ENCODE measurements at regions not wholly inside any gene's neighbourhood (a gene's known extent, or its start where the extent isn't known, plus 50 kb on each side); places are given as distances from the start of the nearest gene placed in this dataset.

DNA sequence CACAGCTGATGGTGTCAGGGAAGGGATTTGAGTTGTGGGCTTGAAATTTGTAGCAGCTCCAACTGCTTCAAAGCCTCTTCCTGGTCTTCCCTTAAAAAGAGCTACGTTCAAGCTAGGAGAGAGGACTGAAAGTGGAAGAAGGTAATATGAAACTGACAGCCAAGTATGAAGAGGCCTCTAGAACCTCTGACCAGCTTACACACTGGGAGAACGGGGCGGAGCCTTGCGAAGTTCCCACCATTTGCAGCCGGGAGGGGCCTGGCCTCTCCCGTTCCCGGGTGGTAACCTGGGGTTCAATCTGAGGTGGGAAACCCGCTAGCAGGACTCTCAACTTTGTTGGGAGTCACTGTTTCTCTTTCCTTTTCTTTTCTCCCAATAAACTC lies 97.8 kb upstream of the PDE10A start:
- DNase-seq (ENCODE audit: low read depth in 1 of 2, low spot score in 1 of 2) = no peak

DNA sequence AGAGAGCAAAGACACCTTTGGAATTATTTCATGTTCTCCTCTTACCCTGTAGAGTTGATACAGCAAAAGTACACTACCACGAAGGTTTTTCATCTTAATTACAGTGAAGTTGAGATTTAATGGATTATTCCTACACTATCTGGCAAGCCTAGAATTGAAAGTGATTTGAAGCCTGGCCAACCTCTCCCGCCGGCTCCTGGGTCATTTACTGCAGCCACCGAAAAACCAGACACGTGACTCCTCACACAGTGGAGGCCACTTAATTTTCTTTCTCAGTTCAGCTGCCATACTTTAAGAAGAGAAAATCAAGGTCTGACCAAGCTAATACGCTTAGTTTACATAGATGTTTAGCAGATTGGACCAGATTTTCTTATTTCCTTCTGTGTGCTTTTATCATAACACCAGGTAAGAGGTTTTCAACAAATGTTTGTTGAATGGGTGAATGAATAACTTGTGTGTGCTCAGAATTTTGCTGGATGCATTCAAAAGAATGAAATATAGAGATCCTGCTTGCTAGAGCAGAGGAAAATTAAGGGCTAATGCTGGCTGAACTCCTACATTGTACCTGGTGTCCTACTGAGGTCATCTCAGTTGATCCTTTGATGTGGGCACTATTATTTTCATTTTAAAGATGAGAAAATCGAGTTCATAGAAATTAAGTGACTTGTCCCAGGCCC lies 97.2 kb upstream of the PDE10A start:
- DNase-seq (ENCODE audit: low read depth in 1 of 2, low spot score in 1 of 2) = no peak

DNA sequence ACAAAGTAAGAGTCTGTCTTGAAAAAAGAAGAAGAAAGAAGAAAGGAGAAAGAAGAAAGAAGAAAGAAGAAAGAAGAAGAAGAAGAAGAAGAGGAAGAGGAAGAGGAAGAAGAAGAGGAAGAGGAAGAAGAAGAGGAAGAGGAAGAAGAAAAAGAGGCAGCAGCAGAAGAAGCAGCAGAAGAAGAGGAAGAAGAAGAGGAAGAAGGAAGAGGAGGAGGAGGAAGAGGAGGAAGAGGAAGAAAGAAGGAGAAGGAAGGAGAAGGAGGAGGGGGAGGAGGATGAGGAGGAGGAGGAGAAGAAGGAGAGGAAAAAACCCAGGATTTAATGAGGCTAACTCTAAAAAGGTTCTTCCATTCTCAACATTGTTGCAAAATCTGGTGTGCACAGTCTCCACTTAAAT lies 95.4 kb upstream of the PDE10A start:
- DNase-seq (ENCODE audit: low read depth in 1 of 2, low spot score in 1 of 2) = no peak

DNA sequence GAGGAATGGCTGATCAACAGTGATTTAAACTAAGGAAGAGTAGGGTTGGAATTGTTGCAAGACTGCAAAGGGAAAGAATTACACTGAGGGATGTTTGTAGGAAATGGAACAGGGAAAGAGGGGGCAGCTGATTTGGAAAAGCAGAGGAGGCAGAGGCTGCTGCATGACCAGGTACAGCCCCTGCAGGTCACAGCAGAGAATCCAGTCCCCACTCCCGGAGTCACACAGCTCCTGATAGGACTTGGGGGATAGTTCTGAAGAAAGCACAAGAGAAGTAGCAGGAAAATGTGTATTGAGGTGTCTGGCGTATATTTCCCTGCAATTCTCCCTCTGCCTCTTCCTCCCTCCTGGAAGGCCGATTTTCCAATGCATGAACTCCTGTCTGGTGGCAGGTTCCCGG lies 92.5 kb upstream of the PDE10A start:
- no peak for DNase-seq (ENCODE audit: low read depth in 1 of 2, low spot score in 1 of 2)

DNA sequence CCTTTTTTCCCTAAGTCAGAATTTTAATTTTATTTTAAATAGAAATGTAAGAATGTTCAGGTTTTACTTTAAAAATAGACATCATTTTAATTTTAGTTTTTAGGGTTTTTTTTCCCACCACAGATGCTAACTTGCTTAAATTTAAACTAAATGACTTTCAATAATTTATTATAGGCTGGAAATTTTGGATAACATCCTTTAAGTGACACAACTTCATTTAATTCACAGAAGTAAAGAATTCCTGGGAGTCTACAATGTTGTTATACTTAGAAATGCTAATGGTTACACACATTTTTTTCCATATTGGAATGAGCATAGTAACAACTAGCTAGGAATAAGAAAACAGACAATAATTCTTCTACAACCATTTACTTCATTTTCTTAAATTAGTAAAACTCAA lies 90.5 kb upstream of the PDE10A start:
- DNase-seq (ENCODE audit: low read depth in 1 of 2, low spot score in 1 of 2) = no peak

DNA sequence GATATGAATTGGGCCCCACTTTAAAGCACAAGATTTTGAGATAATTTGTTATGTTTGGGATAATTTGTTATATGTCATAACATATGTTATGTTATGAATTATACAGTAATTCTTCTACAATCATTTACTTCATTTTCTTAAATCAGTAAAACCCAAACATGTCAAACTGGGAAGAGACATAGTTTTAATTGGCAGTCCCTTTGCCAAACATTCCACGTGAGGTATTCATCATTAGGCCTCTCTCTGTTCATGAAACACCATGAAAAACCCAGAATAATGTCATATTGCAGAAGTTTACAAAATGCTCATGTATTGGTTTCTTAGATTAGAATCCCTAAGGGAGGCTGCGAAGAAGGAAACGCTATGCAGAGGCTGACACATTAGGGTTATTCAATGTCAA lies 89.4 kb upstream of the PDE10A start:
- DNase-seq (ENCODE audit: low read depth in 1 of 2, low spot score in 1 of 2) = no peak

DNA sequence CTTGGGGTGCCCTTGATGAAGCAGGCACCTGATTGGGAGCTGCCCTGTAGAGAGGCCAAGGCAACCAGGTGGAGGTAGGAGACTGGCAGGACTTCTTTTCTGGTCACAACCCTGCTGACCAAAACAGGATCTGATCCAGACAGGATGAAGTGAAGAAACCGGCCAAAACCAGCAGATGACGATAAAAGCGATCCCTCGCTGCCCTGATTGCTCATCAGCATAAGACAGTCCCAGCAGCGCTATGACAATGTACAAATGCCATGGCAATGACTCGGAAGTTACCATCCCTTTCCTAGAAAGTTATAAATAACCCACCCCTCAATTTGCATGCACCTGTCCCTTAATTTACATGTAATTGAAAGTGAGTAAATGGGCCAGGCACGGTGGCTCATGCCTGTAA lies 88.4 kb upstream of the PDE10A start:
- DNase-seq (ENCODE audit: low read depth in 1 of 2, low spot score in 1 of 2) = no peak

DNA sequence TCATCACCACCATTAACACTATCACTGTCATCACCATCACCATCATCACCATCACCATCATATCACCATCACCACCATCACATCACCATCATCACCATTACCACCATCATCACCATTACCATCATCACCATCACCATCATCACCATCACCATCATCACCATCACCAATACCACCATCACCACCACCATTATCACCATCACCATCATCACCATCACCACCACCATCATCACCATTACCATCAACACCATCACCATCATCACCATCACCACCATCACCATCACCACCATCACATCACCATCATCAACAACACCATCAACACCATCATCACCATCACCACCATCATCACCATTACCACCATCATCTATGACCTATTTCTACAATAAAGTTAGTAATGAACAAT lies 86.1 kb upstream of the PDE10A start:
- DNase-seq (ENCODE audit: low read depth in 1 of 2, low spot score in 1 of 2) = no peak

DNA sequence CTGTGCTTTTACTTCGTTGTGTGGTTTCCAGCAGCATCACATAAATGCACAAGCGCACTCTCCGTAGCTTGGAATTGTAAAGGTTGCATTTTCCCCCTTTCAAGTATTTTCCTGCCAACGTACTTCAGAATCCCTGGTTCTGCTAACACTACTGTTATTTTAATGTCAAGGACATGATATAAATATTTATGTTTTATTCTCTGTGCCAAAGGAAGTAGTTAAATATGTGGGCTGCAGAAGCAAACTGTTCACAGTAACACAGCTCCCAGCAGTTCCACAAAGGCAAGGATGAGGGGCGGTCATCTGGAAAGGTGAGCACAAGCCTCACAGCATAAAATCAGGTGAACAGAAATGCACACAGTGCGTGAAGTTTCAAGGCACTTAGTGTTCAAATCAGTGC lies 85.3 kb upstream of the PDE10A start:
- no peak for DNase-seq (ENCODE audit: low read depth in 1 of 2, low spot score in 1 of 2)

DNA sequence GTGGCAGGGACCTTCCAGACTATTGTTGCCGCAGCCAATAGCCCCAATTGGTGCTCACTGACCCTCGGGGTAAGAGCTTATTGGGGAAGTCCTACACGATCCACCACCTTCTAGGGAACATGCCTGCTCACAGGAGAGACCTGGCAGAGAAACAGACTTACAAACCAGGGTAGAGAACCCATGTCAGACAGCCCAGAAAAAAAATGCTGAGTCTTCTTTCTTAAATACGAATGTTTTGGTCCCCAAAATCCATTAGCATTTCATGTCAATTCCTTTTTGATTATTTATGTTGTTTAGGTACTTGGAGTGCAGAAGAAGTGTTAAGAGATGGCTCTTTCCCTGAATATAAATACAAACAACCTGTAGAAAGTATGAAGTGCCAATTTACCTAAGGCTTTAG lies 84.9 kb upstream of the PDE10A start:
- no peak for DNase-seq (ENCODE audit: low read depth in 1 of 2, low spot score in 1 of 2)

DNA sequence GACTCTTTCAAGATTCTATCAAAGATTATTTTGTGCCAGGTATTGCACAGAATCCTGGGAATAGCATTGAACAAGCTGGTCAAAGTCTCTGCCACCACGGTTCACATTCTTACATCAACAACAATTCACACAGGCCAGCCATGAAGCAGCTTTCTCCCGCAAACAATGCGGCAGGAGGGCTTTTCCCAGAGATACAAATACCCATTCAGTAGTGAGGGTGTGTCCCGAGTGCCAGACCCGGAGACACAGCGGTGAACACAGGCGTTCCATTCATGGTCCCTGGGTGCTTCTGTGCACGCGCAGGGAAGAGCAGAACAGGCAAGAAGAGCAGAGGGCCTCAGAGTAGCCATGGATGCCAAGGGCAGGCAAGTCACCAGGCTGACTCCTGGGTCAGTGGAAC lies 83.3 kb upstream of the PDE10A start:
- no peak for DNase-seq (ENCODE audit: low read depth in 1 of 2, low spot score in 1 of 2)

DNA sequence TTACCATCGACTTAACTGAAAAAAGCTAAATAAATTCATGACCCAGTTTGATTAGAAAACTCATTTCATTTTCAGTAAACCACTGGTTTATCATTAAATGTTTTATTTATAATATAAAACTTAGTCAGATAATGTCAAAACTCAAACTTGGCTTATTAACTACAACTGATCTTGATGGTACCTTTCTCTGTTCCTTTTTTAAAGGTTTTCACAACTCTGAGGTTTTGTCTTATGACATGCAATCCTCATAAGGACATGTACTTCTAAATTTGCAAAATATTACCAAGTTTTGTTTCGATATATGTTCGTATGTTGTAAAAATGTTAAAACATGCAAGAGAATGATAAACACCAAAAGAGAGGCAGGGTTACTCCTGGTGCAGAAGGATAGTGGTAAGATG lies 82.5 kb upstream of the PDE10A start:
- DNase-seq (ENCODE audit: low read depth in 1 of 2, low spot score in 1 of 2) = no peak

DNA sequence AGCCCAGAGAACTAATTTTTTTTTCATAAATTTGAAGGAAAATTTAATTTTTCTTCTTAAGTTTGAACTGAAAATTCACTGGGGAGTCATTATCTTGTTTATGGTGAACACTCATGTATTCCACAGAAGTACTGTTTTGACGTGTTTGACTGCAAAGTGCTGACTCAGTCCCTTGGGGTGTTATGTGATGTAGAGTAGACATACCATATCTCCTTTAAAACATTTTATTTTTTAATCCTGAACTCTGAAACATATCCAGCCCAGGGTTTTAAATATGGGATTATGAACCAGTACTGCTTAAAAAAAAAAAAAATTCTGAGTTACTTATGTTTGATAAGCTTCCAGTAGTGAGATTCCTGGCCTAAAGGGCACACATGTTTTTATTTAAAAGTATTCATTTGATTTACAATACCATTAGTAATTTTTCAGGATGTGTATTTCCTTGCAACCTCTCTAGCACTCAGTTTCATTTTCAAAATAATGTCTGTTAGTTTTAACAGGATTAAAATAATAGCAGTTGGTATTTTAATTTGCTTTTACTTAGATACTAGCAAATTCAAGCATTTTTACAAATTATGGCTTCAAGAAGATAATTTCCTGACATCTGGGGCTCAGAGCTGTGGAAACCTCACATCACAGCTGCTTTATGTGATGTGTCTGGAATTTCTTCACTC lies 81.7 kb upstream of the PDE10A start:
- DNase-seq (ENCODE audit: low read depth in 1 of 2, low spot score in 1 of 2) = no peak

DNA sequence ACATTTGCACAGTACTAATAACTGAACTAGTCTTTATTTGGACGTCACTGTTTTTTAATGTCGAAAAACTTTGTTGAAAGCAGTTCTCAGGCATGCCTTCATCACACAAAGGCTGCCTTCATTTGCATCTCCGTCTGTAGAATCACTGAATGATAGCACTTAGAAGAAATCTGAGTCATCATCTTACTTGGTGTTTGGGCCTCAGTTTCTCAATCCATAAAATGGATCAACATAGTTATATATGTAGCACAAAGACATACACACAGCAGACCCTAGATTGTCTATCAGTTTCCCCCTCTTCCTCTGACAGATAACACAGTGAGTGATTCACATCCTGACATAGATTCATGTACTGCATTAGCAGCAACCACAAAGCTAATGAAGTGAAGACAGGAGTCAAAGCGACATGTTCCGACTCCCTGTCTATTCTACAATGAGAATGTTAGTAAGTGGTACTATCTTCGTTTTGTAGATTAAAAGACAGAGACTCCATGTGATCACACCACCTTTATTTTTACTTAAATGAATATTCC lies 80.4 kb upstream of the PDE10A start:
- DNase-seq (ENCODE audit: low read depth in 1 of 2, low spot score in 1 of 2) = no peak

DNA sequence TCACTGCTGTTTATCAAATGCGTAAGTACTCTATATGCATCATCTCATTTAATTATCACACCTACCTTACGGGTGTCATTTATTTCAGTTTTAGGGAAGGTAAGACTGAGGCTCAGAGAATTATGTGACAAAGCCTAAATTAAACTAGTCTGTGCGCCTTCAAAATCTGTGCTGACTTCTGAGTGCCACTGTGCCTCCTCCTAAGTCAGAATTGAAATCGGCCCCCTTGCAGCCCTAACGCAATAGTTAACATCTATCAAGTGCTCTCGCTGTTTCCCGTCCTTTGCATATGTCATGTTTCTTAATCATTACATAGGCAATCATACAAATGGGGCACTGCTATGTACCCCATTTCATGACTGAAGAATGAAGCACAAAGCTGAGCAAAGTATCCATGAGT lies 79.0 kb upstream of the PDE10A start:
- no peak for DNase-seq (ENCODE audit: low read depth in 1 of 2, low spot score in 1 of 2)

DNA sequence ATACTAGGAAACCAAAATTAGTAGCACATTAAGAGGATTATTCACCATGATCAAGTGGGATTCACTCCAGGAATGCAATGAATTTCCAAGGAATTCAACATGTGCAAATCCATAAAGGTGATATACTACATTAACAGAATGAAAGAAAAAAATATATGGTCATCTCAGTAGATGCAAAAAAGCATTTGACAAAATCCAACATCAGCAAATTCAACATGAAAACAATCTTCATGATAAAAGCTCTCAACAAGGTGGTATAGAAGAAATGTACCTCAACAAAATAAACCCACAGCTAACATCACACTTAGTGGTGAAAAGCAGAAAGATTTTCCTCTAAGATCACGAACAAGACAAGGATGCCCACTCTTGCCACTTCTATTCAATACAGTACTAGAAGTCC lies 74.4 kb upstream of the PDE10A start:
- DNase-seq (ENCODE audit: low read depth in 1 of 2, low spot score in 1 of 2) = no peak

DNA sequence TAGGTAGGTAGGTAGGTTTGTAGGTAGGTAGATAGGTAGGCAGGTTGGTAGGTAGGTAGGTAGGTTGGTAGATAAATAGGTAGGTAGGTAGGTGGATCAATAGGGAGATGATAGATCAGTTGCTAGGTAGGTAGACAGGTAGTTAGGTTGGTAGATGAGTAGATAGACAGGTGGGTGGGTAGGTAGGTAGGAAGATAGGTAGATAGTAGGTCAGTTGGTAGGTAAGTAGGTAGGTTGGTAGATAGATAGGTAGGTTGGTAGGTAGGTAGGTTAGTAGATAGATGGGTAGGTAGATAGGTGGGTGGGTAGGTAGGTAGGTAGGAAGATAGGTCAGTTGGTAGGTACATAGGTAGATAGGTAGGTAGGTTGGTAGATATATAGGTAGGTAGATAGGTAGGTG lies 72.0 kb upstream of the PDE10A start:
- DNase-seq (ENCODE audit: low read depth in 1 of 2, low spot score in 1 of 2) = no peak

DNA sequence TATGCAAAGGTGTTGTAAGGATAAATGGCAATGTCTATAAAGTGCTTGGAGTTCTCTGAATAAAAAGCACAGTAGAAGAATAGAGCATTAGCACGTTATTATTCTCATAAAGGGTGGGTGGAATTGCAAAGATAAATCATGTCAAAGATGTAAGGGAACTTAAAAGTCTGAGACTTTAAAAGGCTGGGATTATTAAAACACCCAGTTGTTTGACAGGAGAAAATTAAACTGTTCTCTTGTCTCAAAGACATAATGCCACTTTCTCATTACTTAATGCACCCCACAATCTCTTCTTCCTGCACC lies 70.4 kb upstream of the PDE10A start:
- no peak for DNase-seq (ENCODE audit: low read depth in 1 of 2, low spot score in 1 of 2)

DNA sequence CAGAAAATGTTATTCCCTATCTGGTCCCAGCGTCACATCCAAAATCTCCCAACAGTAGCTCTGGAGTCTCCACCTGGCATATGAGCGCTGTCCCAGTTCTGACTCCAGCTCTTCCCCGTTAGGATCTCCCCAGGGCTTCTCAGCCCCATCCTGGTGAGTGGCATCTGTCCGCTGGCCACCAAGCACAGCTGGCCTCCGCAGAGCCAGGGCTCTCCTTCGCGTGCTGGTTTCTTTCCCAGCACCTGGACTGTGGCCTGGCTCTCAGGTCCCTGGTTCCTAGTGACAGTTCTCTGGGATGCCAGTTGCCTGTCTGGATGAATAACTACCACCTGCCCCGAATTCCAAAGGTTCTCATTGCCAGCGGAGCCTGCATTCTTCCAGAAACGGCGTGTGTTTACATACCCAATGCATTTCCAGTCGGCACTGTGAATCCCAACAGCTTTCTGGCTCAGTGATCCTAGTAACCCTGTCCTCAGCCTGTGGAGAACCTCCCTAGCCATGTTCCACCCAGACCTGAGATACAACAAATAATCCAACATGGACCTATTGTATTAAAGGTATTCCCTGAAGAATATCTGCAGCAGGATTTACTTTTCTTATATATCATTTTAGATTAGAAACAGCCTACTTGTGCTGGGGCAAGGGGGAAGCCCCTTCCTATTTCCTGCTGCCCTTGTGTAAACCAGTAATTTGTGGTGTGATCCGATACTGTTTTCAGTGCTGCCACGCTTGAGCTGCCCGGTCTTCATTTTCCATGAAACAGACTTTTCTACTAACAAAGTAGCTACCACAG lies 69.9 kb upstream of the PDE10A start:
- no peak for DNase-seq (ENCODE audit: low read depth in 1 of 2, low spot score in 1 of 2)

DNA sequence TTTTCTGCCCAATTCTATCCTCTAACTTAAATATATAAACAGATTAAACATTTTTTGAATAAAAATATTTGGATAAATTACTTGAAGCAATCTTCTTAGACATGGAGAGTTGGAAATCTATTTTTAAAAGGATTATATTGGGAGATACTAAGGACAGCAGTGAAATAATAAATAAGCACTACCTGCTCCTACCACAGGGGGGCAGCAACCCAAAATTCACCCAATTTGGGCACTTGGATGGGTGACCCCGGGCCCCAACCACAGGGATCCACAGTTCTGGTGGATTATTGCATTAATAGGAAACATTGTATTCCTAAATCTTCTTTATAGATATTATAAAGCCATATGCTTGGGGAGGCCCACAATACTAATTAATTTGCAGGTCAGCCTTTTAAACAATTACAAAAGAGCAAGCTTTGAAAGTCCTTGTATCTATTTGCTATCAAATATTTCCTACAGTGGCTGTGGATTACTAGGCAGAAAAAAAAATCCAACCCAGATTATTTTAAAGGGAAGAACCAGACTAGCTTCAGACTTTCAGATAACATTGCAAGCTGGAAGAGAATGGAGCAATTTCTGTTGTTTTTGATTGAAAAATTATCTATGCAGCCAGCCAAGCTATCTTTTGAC lies 66.4 kb upstream of the PDE10A start:
- no peak for DNase-seq (ENCODE audit: low read depth in 1 of 2, low spot score in 1 of 2)

DNA sequence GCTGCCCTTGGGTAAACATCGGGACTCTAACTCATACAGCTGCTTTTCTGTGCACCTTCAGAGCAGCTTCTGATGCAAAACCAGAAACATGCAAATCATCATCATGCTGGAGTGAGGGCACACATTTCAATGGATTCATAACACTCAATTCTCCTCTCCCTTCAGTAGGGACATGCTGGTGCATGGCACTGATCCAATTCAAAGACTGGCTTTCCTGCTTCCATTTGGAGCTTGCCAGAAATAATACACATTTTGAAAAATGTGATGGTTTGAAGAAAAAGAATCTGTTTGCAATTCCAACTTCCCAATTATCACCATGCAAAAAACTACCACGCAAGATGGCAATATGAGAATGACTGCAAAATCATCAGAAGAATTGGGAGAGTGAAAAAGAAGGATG lies 65.2 kb upstream of the PDE10A start:
- DNase-seq (ENCODE audit: low read depth in 1 of 2, low spot score in 1 of 2) = no peak

DNA sequence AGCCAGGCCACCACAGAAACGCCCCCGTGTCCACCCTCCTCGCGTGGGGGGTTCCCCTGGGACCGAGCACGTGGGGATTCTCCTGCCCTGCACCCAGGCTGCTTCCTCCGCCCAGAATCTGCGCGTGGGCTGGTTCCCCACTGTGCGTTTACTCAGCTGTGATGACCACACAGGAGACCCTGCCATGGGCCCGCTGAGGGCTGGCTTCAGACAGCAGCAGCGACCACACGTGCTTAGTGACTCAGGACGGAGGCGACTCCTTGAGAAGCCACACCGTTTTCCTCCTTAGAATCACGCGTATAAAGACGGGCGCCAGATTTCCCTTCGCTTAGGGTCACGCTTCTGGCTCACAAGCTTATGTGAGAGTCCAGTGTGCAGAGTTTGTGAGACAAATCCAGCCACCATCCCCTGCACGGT lies 63.9 kb upstream of the PDE10A start:
- DNase-seq (ENCODE audit: low read depth in 1 of 2, low spot score in 1 of 2) = no peak

Data from activated CD4-positive, alpha-beta T cell treated with anti-CD3 and anti-CD28 coated beads, Interleukin-2, amount 50 U/mL, for 24 hours (primary cell).